ENCODE measurements at regions not wholly inside any gene's neighbourhood (a gene's known extent, or its start where the extent isn't known, plus 50 kb on each side); places are given as distances from the start of the nearest gene placed in this dataset.

DNA sequence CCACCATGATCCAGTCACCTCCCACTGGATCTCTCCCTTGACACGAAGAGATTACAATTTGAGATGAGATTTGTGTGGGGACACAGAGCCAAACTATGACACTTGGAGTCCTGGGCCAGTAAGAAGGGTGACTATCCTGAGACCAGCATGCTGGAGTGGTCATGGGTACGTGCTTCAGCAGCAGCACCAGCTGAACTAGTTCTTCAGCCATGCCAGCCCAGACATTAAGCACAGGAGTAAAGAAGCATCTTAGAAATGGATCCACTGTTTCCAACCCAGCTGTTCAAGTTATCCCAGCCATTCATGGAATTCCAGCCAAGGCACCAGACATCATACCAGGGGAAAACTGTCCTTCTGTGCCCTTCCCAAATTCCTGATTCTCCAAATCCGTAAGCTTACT, 370.0 kb downstream of the MAFB start:
- no peaks in the 10 kb centered on the region for H3K36me3 ChIP-seq (replicated peaks; ENCODE audit: low read depth, low read length)
- no peak overlapping the region for H3K27ac ChIP-seq (ENCODE audit: low read length)
- H3K9me3 ChIP-seq (ENCODE audit: insufficient read depth, low read length) = no peaks in the 10 kb centered on the region
- H3K4me2 ChIP-seq (ENCODE audit: low read length) = no peak overlapping the region
- no peaks in the 10 kb centered on the region for H4K20me1 ChIP-seq (ENCODE audit: insufficient read depth, low read length)
- H3K4me3 ChIP-seq (ENCODE audit: low read length) = no peak overlapping the region
- no peak overlapping the region for H3K9ac ChIP-seq (ENCODE audit: low read length)
- no peaks in the 10 kb centered on the region for H3K79me2 ChIP-seq (ENCODE audit: low read length)
- no peak for TF ChIP-seq EZH2phosphoT487 (IDR thresholded peaks at IDR 0.05; ENCODE audit: low read depth)
- H3K4me1 ChIP-seq (ENCODE audit: low read length) = 0 out of 2 replicates have a peak, but pooled peaks cover 5% of the 10 kb centered on the region
- H3K27me3 ChIP-seq (ENCODE audit: low read depth, low read length) = peaks cover 26% of the 10 kb centered on the region
- H2AFZ ChIP-seq (ENCODE audit: low read depth, low read length) = no peak overlapping the region

DNA sequence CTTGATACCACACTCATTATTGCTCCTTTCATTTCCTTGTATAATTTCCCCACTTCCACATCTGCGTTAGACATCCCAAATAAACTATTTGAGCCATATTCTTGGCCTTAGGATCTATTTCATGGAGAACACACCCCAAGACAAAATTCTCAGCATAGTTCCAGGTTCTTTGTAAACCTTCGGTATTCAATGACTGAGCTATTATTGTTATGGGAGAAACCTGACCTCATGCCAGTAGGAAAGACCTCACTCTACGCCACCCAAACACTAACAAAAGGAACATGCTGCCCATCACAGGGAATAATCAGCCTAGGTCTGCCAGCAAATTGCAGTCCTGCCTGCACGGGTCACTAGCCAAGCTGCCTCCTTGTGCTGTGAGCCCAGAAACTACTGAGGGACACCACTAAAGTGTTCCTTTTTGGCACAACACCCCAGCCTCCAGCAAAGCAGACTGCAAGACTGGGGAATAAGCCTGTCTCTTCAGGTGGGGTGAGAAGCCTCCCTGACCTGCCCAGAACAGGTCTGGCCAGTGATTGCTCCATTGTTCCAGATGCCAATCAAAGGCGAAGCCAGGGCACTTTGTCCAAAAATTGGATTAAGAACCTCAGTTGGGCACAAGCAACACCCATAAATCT, 371.8 kb downstream of the MAFB start:
- Histone ChIP-seq H3K36me3 (replicated peaks; ENCODE audit: low read depth, low read length) (no peaks in the 10 kb centered on the region), H3K27me3 (ENCODE audit: low read depth, low read length) (peaks cover 37% of the 10 kb centered on the region), H3K9ac (ENCODE audit: low read length) (no peak overlapping the region), H3K4me3 (ENCODE audit: low read length) (no peak overlapping the region), H3K4me1 (ENCODE audit: low read length) (no peaks in the 10 kb centered on the region), H3K9me3 (ENCODE audit: insufficient read depth, low read length) (no peaks in the 10 kb centered on the region), H4K20me1 (ENCODE audit: insufficient read depth, low read length) (no peaks in the 10 kb centered on the region), H3K4me2 (ENCODE audit: low read length) (no peak overlapping the region), H3K79me2 (ENCODE audit: low read length) (no peaks in the 10 kb centered on the region), H2AFZ (ENCODE audit: low read depth, low read length) (no peak overlapping the region), H3K27ac (ENCODE audit: low read length) (no peak overlapping the region)
- TF ChIP-seq, protein P1, sequence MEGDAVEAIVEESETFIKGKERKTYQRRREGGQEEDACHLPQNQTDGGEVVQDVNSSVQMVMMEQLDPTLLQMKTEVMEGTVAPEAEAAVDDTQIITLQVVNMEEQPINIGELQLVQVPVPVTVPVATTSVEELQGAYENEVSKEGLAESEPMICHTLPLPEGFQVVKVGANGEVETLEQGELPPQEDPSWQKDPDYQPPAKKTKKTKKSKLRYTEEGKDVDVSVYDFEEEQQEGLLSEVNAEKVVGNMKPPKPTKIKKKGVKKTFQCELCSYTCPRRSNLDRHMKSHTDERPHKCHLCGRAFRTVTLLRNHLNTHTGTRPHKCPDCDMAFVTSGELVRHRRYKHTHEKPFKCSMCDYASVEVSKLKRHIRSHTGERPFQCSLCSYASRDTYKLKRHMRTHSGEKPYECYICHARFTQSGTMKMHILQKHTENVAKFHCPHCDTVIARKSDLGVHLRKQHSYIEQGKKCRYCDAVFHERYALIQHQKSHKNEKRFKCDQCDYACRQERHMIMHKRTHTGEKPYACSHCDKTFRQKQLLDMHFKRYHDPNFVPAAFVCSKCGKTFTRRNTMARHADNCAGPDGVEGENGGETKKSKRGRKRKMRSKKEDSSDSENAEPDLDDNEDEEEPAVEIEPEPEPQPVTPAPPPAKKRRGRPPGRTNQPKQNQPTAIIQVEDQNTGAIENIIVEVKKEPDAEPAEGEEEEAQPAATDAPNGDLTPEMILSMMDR (IDR thresholded peaks at IDR 0.05; ENCODE audit: low read depth, low read length) = no peak
- TF ChIP-seq EZH2phosphoT487 (IDR thresholded peaks at IDR 0.05; ENCODE audit: low read depth) = no peak

DNA sequence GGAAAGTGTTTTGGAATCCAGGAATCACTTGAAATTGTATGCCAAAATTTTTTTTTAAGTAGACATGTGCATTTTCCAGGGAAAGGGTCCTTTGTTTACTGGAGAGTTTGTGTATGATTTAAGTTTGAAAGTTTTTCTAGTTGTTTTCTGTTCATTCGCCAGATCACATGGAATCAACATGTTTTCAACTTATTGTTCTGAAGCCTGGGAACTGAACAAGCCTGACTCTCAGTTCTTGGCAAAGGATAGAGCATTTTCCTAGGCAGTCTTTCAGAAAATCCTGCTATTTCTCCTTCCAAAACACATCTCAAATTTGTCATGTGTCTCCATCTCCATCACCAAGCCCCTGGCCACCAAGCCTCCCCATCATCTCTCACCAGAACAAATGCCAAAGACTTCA, 374.8 kb downstream of the MAFB start:
- Histone ChIP-seq H4K20me1 (ENCODE audit: insufficient read depth, low read length) (no peaks in the 10 kb centered on the region), H3K9me3 (ENCODE audit: insufficient read depth, low read length) (no peaks in the 10 kb centered on the region), H3K4me2 (ENCODE audit: low read length) (no peak overlapping the region), H3K27me3 (ENCODE audit: low read depth, low read length) (peaks cover 37% of the 10 kb centered on the region), H3K36me3 (replicated peaks; ENCODE audit: low read depth, low read length) (no peaks in the 10 kb centered on the region), H3K27ac (ENCODE audit: low read length) (no peak overlapping the region), H3K79me2 (ENCODE audit: low read length) (no peaks in the 10 kb centered on the region), H3K4me3 (ENCODE audit: low read length) (no peak overlapping the region), H3K4me1 (ENCODE audit: low read length) (no peaks in the 10 kb centered on the region), H2AFZ (ENCODE audit: low read depth, low read length) (no peak overlapping the region), H3K9ac (ENCODE audit: low read length) (no peak overlapping the region)
- TF ChIP-seq, protein P1 (IDR thresholded peaks at IDR 0.05; ENCODE audit: low read depth, low read length) = no peak
- no peak for TF ChIP-seq EZH2phosphoT487 (IDR thresholded peaks at IDR 0.05; ENCODE audit: low read depth)

DNA sequence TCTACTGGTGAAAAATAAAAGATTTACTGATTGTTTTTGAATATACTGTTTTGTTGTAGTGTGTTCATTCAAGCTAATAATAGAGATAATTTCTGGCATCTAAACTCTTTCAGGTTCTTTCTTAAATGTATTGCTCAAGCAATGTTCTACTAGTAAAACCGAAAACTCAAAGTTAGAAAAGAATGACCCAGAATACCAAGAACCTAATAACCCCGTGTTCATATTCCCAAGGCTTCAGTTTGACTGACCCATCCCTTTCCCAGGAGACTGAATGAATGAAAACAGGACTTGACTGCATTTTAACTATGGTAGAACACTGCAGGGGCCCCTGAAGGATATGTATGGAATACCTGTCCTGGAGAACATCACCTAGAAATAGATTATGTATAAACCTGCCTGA, 375.3 kb downstream of the MAFB start:
- Histone ChIP-seq H3K9ac (ENCODE audit: low read length) (no peak overlapping the region), H2AFZ (ENCODE audit: low read depth, low read length) (no peak overlapping the region), H3K4me1 (ENCODE audit: low read length) (no peaks in the 10 kb centered on the region), H3K9me3 (ENCODE audit: insufficient read depth, low read length) (no peaks in the 10 kb centered on the region), H3K79me2 (ENCODE audit: low read length) (no peaks in the 10 kb centered on the region), H3K27ac (ENCODE audit: low read length) (no peak overlapping the region), H3K36me3 (replicated peaks; ENCODE audit: low read depth, low read length) (no peaks in the 10 kb centered on the region), H3K27me3 (ENCODE audit: low read depth, low read length) (peaks cover 36% of the 10 kb centered on the region), H3K4me2 (ENCODE audit: low read length) (no peak overlapping the region), H4K20me1 (ENCODE audit: insufficient read depth, low read length) (no peaks in the 10 kb centered on the region), H3K4me3 (ENCODE audit: low read length) (no peak overlapping the region)
- no peak for TF ChIP-seq EZH2phosphoT487 (IDR thresholded peaks at IDR 0.05; ENCODE audit: low read depth)
- TF ChIP-seq, protein P1 (IDR thresholded peaks at IDR 0.05; ENCODE audit: low read depth, low read length) = no peak
